HepG2 (cell line): ENCODE measurements at regions not wholly inside any gene's neighbourhood (a gene's known extent, or its start where the extent isn't known, plus 50 kb on each side); places are given as distances from the start of the nearest gene placed in this dataset.

Experiments used
- ATAC-seq: fragments of 200-7000 bp; cut with Tn5 transposase; 3 replicates; pipeline ENCODE4 v1.9.1; 2020; ENCODE audit warnings: mild to moderate bottlenecking, moderate library complexity
- BruUV-seq: library from RNA; stranded (reverse); fragments of 400-500 nt; replicated peaks from 2 replicates; lab custom pipeline; 2021; lab: Mats Ljungman, UMichigan
- CTCF ChIA-PET: fragments of 300-600 bp; formaldehyde crosslinking; extraction: SDS; loops from one replicate; lab custom pipeline; 2021; ENCODE audit warnings: low total read pairs, inconsistent platforms, low intra/inter-chr PET ratio; lab: Yijun Ruan, JAX
- POLR2A ChIA-PET: fragments of 350-600 bp; sonication (Branson Sonifier 250); formaldehyde crosslinking; loops from one replicate; lab custom pipeline; 2020; ENCODE audit warnings: antibody characterized with exemption, inconsistent platforms; lab: Yijun Ruan, JAX
- DNase-seq: peaks from one replicate; pipeline ENCODE4 v3.0.0-alpha.2; 2015; ENCODE audit warnings: low spot score
- FAIRE-seq: peaks from 3 replicates; lab custom pipeline; 2011; peaks lifted over from hg19 to GRCh38; lab: Jason Lieb, UNC
- H2AFZ ChIP-seq: one replicate; pipeline ENCODE4 v1.6.1; 2011; ENCODE audit warnings: low read length, inconsistent platforms
- H3K27ac ChIP-seq: fragments of 300-600 bp; 3 replicates; pipeline ENCODE4 v1.8.0; 2011; ENCODE audit warnings: mixed run types, mild to moderate bottlenecking, mixed read lengths, low read length, inconsistent platforms; ENCODE audit not compliant: insufficient read depth; ENCODE audit errors: extremely low read length
- H3K27me3 ChIP-seq, 2 experiments: fragments of 200-600 bp in 1 of 2; 2 replicates in 1 of 2; 3 replicates in 1 of 2; pipeline versions ENCODE4 v1.6.0 to v1.8.0; 2011; ENCODE audit warnings: low read length in 2 of 2, mild to moderate bottlenecking in 2 of 2, moderate library complexity in 2 of 2, inconsistent platforms in 1 of 2; ENCODE audit not compliant: insufficient read depth in 2 of 2, control insufficient read depth in 1 of 2
- H3K36me3 ChIP-seq, 2 experiments: fragments of 200-600 bp in 1 of 2; replicated peaks in 1 of 2; 2 replicates in 1 of 2; 3 replicates in 1 of 2; pipeline versions ENCODE4 v1.5.1 to v1.8.0; 2011; ENCODE audit warnings: low read length in 2 of 2, inconsistent platforms in 1 of 2; ENCODE audit not compliant: insufficient read depth in 2 of 2, control insufficient read depth in 1 of 2
- H3K4me1 ChIP-seq: 2 replicates; pipeline ENCODE4 v1.5.1; 2012; ENCODE audit warnings: low read length, inconsistent platforms; ENCODE audit not compliant: insufficient read depth
- H3K4me2 ChIP-seq: 2 replicates; pipeline ENCODE4 v1.6.0; 2011; ENCODE audit warnings: low read depth, low read length, inconsistent platforms
- H3K4me3 ChIP-seq, 3 experiments: fragments of 200-600 bp in 1 of 3; sonication (generic), shearing (Covaris generic) in 1 of 3; replicated peaks in 1 of 3; 2 replicates each; pipeline ENCODE4 v1.5.1; 2011 to 2016; ENCODE audit warnings: low read length in 3 of 3, inconsistent platforms in 2 of 3, low read depth in 2 of 3, mild to moderate bottlenecking in 2 of 3, control low read depth in 1 of 3, mixed read lengths in 1 of 3; ENCODE audit not compliant: insufficient read depth in 1 of 3
- H3K79me2 ChIP-seq: one replicate; pipeline ENCODE4 v1.6.1; 2011; ENCODE audit warnings: low read length, inconsistent platforms; ENCODE audit not compliant: insufficient read depth
- H3K9ac ChIP-seq: 2 replicates; pipeline ENCODE4 v1.6.0; 2011; ENCODE audit warnings: mild to moderate bottlenecking, low read depth, low read length, inconsistent platforms; ENCODE audit not compliant: insufficient read depth
- H3K9me3 ChIP-seq: 2 replicates; pipeline ENCODE4 v1.5.1; 2012; ENCODE audit warnings: mild to moderate bottlenecking, low read length
- H4K20me1 ChIP-seq: 2 replicates; pipeline ENCODE4 v1.6.0; 2011; ENCODE audit warnings: inconsistent platforms, mild to moderate bottlenecking, low read length, moderate library complexity; ENCODE audit not compliant: insufficient read depth
- CCDC6 ChIP-seq: sonication (generic); formaldehyde crosslinking; IDR thresholded peaks from 2 replicates; pipeline ENCODE4 v1.8.1; 2022; ENCODE audit warnings: mild to moderate bottlenecking, missing genetic modification reagents, moderate library complexity
- CHD4 ChIP-seq: fragments of 200-600 bp; sonication (generic); IDR thresholded peaks from 2 replicates; pipeline ENCODE4 v1.7.0; 2017; ENCODE audit warnings: mild to moderate bottlenecking, low read length, borderline replicate concordance
- PHB2 ChIP-seq: fragments of 450-650 bp; IDR thresholded peaks from 2 replicates; pipeline ENCODE4 v1.6.1; 2018; ENCODE audit not compliant: partially characterized antibody
- POLR2G ChIP-seq: fragments of 200-400 bp; formaldehyde crosslinking; IDR thresholded peaks from 2 replicates; pipeline ENCODE4 v1.6.1; 2018; ENCODE audit warnings: mild to moderate bottlenecking, low read depth, low read length, moderate library complexity
- SRSF1 ChIP-seq: fragments of 200-400 bp; formaldehyde crosslinking; optimal IDR thresholded peaks from 2 replicates; pipeline ENCODE3; 2017; ENCODE audit warnings: mild to moderate bottlenecking, low read depth, low read length, moderate library complexity
- ZNF101 ChIP-seq: sonication (generic); formaldehyde crosslinking; IDR thresholded peaks from 2 replicates; pipeline ENCODE4 v1.4.0; 2020; ENCODE audit warnings: mild to moderate bottlenecking, low read depth, missing genetic modification reagents, borderline replicate concordance
- ZNF17 ChIP-seq: sonication (generic); formaldehyde crosslinking; IDR thresholded peaks from 2 replicates; pipeline ENCODE4 v1.5.0; 2020; ENCODE audit warnings: mild to moderate bottlenecking, missing genetic modification reagents
- ZNF20 ChIP-seq: sonication (generic); formaldehyde crosslinking; IDR thresholded peaks from 2 replicates; pipeline ENCODE4 v1.4.0; 2020; ENCODE audit warnings: mild to moderate bottlenecking, moderate library complexity, missing genetic modification reagents
- ZNF496 ChIP-seq: sonication (generic); formaldehyde crosslinking; IDR thresholded peaks from 2 replicates; pipeline ENCODE4 v1.8.1; 2023; ENCODE audit warnings: mild to moderate bottlenecking, moderate library complexity, missing genetic modification reagents; ENCODE audit not compliant: insufficient replicate concordance
- ZNF550 ChIP-seq: sonication (generic); formaldehyde crosslinking; IDR thresholded peaks from 2 replicates; pipeline ENCODE4 v1.4.0; 2020; ENCODE audit warnings: mild to moderate bottlenecking, missing genetic modification reagents, borderline replicate concordance
- ZNF839 ChIP-seq: sonication (generic); formaldehyde crosslinking; IDR thresholded peaks from 2 replicates; pipeline ENCODE4 v1.4.0; 2020; ENCODE audit warnings: missing genetic modification reagents, mild to moderate bottlenecking, borderline replicate concordance
- ZNF841 ChIP-seq: sonication (generic); formaldehyde crosslinking; IDR thresholded peaks from 2 replicates; pipeline ENCODE4 v1.8.1; 2023; ENCODE audit warnings: missing genetic modification reagents, borderline replicate concordance
- WGBS: methylation state at CpG from one replicate; pipeline ENCODE4 v1.1.6; 2017; ENCODE audit warnings: low lambda C conversion rate; 5-methylcytosine and 5-hydroxymethylcytosine counted together
- in situ Hi-C: cut with HindIII; loops from 2 replicates; pipeline ENCODE4 v1.10.0; 2017; ENCODE audit warnings: low pct_unique_long_range_greater_than_20kb; ENCODE audit not compliant: extremely low pct_ligation_motif_present
- intact Hi-C: fragments of 100-400 bp; cut with micrococcal nuclease; formaldehyde crosslinking; loops from one replicate; pipeline ENCODE4 v1.10.0; 2022; ENCODE audit not compliant: unreplicated experiment
- TF ChIP-seq, protein P1 (sequence below): sonication (generic); formaldehyde crosslinking; IDR thresholded peaks from 2 replicates; pipeline ENCODE4 v1.8.0; 2023; ENCODE audit warnings: mild to moderate bottlenecking, missing genetic modification reagents
- TF ChIP-seq, protein P2 (sequence below): sonication (generic); formaldehyde crosslinking; IDR thresholded peaks from 2 replicates; pipeline ENCODE4 v1.4.0; 2020; ENCODE audit warnings: missing genetic modification reagents; ENCODE audit errors: not compliant biosample characterization

DNA sequence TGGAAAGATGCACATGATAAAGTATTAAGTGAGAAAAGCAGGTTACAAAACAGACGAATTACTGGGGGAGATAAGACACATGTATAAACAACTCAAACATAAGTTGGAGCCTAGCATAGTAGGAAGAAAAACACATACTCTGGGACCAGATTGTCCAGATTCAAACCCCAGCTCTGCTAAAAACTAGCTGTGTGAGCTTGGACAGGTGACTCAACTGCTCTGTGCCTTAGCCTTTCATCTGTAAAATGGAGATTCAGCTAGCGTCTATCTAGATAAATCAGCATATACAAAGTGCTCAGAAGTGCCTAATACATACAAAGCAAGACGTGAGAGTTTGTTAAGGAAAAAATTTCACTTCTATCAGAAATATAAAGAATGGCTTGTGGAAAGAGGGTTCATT, 254.0 kb upstream of the POU3F1 start:
- in situ Hi-C loops, result no loop called here
- H3K4me3 ChIP-seq, result no peak overlapping the region
- CTCF ChIA-PET, result no interaction called here
- H4K20me1 ChIP-seq, result no peaks in the 10 kb centered on the region
- H3K36me3 ChIP-seq, result no peaks in the 10 kb centered on the region
- WGBS, result 0% methylated on average over 3 of the region's 3 CpGs
- intact Hi-C loops, result no loop called here
- H3K4me1 ChIP-seq, result no peaks in the 10 kb centered on the region
- TF ChIP-seq, protein P1, sequence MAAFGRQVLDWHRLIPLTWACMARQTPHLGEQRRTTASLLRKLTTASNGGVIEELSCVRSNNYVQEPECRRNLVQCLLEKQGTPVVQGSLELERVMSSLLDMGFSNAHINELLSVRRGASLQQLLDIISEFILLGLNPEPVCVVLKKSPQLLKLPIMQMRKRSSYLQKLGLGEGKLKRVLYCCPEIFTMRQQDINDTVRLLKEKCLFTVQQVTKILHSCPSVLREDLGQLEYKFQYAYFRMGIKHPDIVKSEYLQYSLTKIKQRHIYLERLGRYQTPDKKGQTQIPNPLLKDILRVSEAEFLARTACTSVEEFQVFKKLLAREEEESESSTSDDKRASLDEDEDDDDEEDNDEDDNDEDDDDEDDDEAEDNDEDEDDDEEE (CRISPR knock-in tag), result no peak
- TF ChIP-seq, protein P2, sequence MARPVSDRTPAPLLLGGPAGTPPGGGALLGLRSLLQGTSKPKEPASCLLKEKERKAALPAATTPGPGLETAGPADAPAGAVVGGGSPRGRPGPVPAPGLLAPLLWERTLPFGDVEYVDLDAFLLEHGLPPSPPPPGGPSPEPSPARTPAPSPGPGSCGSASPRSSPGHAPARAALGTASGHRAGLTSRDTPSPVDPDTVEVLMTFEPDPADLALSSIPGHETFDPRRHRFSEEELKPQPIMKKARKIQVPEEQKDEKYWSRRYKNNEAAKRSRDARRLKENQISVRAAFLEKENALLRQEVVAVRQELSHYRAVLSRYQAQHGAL (CRISPR knock-in tag), result no peak
- no peak for TF ChIP-seq ZNF496 (CRISPR knock-in tag)
- TF ChIP-seq CHD4, result no peak
- TF ChIP-seq ZNF839 (CRISPR knock-in tag), result no peak
- TF ChIP-seq ZNF550 (CRISPR knock-in tag), result no peak
- no peak for TF ChIP-seq ZNF20 (CRISPR knock-in tag)
- TF ChIP-seq SRSF1, result no peak
- TF ChIP-seq ZNF841, result no peak
- no peak for TF ChIP-seq ZNF17 (CRISPR knock-in tag)
- TF ChIP-seq ZNF101 (CRISPR knock-in tag), result no peak
- no peak for TF ChIP-seq CCDC6 (CRISPR knock-in tag)
- no peak for TF ChIP-seq POLR2G
- no peak for TF ChIP-seq PHB2
- DNase-seq (no peak), ATAC-seq (no peak), FAIRE-seq (no peak)
- H3K9me3 ChIP-seq, result no peaks in the 10 kb centered on the region
- POLR2A ChIA-PET, result no interaction called here
- no peak overlapping the region for H3K27ac ChIP-seq
- no peak overlapping the region for H3K9ac ChIP-seq
- H3K27me3 ChIP-seq, result no peaks in the 10 kb centered on the region
- H3K79me2 ChIP-seq, result no peaks in the 10 kb centered on the region
- BruUV-seq, result no TSS peak
- no peak overlapping the region for H3K4me2 ChIP-seq
- H2AFZ ChIP-seq, result no peak overlapping the region
